Cerebellar cortex (tissue), 1 donor: ENCODE measurements at regions not wholly inside any gene's neighbourhood (a gene's known extent, or its start where the extent isn't known, plus 50 kb on each side); places are given as distances from the start of the nearest gene placed in this dataset.
A peak's percentile ranks its signal among the peaks of the same experiment; 100 is the strongest.

Experiments used
- DNase-seq: peaks from one replicate; pipeline ENCODE4 v3.0.0-alpha.2; 2015; ENCODE audit warnings: low spot score

DNA sequence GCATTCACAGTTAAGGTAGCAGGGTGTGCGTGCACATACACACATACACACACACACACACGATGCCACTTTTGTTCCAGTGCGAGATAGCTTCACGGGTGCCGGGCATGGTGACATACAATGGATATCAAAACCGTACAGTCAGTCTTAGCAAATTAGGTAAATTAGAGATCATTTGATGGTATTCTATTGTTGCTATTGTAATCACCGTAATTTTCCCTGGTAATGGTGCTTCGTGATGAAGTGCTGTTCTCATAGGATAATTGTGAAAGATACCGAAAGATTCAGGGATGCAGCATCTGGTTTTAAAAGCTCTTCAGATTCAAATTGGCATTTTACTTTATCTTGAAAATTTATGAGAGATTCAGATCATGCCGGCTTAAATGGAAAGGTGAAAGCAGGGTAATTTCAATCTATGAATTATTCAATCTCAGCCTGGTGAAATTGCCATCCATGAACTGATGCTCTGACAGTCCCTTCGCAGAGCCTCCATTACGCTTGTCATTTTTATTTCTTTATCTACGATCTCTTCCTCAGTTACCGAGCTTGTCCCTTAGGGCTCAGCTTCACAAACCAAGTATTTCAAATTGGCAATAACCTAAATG is 71.3 kb upstream of the SOX4 start:
- no peak for DNase-seq

DNA sequence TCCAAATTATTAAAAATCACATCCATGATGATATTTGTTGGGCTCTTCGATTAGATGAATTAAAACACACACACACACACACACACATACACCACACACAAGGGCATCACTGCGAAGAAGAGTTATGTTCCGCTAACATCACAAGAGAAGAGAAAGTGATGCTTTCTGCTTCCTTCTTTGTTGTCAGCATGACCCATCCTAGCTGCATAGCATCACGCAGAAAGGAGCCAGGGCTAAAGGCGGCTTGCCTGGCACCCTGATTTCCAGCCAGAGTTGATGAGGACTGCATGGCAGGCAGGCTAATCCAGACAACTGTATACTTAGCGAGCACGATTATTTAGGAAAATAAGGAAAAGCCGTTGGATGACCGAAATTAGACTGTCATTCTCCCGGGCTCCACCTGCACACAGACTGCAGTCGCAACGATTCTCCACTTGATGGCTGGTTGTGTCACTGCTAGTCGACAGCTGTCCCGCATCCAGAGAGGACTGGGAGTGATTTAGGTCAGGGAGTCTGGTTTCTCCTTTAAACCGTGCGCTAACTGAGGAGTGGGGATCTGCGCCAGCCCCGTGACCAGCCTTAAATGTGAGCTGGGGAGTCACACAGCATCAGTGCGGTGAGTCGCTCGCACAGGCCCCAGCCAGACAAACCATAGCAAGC is 70.6 kb upstream of the SOX4 start:
- DNase-seq, result peak; percentile 11

DNA sequence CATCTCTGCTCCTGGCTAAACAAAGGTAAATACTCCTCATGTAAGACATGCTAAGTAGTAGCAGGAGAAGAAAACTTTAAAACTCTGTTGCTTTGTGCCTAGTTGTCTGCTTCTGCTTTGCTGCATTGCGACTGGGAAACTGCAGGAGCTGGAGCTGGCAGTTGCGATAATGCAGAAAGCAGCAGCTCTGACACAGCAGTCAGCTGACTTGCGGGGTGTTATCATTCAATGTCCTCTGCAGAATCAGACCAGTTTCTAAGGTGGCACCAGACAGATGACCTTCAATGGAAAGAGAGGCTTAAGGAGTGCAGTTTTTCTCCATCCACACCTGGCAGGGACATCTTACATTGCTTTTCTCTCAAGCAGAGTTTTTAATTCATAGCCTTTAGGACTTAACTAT is 69.9 kb upstream of the SOX4 start:
- no peak for DNase-seq

DNA sequence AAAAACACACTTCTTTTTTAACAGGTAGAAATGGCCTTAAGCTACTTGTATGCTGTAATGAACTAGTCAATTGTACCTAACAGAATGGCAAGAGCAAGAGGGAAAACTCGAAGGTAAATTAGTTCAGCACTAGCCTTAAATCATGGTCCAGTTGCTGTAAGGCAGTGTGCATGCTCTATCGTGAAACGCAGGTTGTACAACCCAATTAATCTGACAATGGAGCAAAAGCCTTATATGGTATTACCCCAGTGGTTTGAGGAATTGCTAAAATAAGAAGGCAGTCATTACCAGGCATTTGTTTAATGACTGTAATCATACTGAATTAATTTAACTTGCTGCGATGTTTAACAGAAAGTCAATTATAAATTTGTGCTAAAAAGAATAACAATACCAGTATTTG is 69.3 kb upstream of the SOX4 start:
- DNase-seq, result no peak

DNA sequence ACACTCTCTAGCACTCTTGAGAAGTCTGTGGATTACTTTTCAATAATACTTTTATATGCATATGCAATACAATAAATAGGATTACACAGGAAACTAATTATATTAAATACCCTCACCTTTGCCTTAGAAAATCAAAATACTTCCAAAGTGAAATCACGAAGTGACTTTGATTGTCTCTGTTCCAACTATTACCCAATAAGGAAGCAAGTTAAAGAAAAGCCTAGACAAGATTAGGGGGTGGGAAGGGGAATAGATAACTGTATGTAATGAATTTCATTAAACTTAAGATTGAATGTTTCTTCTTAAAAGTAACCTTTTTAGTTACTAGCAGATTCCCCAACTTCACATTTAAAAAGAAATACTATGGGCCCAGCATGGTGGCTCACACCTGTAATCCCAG is 66.6 kb upstream of the SOX4 start:
- DNase-seq, result no peak

DNA sequence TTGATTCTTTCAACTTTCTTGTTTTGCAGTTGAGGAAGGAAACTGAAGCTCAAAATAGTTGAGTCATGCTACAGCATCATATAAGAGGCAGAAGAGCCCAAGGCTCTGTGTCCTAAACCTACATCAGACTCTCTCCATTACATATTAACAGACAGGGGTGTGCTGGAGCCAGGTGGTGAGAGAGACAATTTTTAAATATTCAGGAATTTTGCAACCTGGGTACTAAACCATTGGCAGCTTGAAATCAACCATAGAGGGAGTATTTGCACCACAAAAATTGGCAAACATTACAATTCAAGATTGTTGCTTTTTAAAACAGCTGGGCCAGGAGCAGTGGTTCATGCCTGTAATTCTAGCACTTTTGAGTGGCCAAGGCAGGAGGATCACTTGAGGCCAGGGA is 65.8 kb upstream of the SOX4 start:
- no peak for DNase-seq

DNA sequence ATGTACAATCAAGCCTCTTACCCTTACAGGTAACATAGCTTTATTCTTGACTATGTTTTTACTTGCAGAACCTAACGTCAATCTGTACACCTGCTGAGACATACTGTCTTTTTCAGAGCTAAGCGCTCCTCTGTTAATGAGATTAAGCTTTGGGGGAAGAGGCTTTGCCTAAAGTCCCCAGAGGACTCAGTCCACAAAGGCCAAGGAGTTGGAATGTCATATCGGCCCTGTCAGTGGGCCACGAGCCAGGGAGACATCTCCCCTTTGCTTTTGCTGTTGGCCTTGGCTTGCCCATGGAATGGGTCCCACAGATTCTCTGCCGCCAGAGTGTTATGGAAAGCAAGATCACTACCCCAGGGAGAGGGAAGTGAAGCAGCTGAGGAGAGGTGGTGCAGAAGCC is 64.1 kb upstream of the SOX4 start:
- no peak for DNase-seq

DNA sequence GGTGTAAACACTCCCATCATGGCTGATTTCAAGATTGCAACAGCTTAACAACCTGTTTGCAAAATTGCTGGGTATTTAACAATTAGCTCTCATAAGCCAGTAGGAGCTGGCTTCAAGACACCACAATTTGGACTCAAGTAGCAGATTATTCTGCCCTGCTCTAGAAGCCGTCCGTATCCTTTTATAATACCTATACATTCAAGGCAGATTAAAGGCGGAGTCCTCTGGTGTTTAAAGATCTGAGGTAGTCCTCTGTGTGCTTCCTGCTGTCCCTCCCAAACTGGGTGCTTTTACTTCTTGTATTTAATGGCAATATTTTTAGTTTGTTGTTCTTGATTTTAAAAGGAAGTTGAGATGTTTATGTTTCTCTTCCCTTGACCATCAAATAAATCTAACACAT is 62.2 kb upstream of the SOX4 start:
- DNase-seq, result no peak

DNA sequence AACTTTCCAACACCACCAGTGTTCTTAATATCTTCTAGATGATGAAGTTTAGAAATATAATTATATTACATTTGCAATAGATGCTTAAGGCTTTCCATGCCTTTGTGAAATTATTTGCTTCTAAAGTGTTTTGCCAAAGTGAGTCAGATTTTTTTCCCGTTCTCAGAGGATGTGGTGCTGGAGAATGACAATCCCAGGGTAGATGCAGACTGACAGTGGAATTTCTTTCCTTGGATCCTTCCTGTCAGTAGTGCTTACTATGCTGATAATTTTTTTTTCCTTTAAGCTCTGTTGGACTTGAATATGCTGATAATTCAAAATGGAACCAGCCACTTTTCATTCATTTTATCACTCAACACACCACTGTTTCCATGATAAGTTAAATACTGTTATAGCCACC is 59.9 kb upstream of the SOX4 start:
- no peak for DNase-seq

DNA sequence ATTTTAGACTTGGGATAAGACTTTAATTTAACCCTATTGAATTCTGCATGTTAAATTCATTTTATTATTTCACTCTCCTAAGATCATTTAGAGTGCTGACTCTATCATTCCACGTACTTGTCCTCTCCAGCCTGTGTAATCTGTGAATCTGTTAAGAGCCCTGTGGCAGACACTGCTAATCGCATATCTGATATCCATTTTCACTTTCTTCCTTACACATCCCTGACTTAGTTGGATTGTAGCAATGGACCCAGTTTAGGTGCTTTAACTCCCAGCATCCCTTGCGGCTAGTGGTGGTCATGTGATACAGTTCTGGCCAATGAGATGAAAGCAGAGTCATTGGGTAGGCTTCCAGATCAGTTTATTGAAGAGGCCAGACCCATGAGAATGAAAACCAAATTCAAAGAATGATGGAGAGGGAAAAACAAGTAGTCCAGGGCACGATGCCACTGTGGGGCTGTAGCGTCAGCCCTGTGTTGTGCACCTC is 57.2 kb upstream of the SOX4 start:
- DNase-seq, result no peak

DNA sequence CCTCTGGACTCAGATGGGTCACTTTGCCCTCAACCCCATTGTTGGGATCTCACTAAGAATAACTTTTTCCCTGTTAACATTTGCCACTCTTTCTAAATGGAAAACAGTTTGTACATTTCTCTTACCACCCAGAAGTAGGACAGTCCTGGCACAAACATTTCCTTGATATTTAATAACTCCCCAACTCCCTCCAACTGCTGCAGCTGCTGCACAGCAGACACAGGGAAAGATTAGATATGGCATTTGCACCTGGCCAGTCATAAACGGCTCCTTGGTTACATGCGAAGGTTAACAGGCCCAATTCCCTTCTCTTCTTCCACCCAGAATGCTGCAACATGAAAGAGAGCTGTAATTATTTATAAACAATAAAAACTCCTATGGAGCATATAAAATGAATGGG is 55.9 kb upstream of the SOX4 start:
- no peak for DNase-seq

DNA sequence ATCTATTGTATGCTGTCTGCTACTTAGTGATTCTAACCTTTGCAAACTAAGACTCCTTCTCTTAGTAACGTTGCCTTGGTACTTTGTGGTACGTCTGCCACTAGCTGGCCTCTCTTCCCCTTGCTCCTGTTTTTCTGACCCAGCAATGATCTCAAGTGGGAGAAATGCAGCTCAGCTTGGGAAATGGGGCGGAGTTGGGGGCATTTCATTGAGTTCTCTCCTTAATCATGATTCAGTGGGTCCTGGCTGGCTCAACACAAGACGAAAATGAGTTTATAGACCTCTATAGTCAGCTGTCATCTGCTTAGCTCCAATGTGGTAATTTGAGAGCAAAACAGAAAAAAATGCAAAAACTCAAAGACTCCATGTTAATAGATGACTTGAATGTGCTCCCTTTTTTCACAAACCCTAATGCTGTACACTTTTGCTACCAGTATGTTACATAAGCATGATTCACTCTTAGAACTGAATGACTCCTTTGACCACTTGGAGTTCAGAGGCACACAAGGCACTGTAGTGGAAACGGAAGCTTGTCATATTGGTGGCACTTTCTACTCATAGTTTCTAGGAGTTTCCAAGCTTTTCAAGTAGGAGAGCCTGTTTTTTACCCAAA is 55.3 kb upstream of the SOX4 start:
- no peak for DNase-seq

DNA sequence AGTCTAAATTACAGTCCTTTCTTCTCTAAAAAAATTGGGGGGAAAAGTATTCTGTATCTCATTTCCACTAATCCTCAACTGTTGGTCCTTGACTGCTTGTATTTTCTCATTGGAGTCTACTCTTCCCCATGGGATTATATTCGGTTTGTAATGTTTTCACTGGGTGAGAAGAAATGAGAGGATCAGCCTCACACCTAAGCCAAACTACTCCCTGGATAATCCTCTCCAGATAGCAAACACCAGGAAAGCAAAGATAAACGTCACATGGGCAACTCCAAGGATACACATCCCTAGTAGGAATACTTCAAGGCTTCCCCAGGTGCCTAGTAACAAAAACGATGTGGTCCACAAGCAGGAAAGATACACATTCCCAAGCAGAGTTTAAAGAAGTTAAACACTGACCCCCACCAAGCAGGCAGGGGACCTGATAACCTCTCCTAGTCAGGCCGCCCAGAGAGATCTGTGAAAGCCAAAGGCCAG is 53.9 kb upstream of the SOX4 start:
- no peak for DNase-seq
